Transverse colon (tissue), 3 donors: ENCODE measurements at regions not wholly inside any gene's neighbourhood (a gene's known extent, or its start where the extent isn't known, plus 50 kb on each side); places are given as distances from the start of the nearest gene placed in this dataset.

Experiments used
- POLR2A ChIP-seq: fragments of 450-650 bp; IDR thresholded peaks from one replicate; pipeline ENCODE4 v1.6.1; 2016; ENCODE audit warnings: antibody characterized with exemption, mild to moderate bottlenecking, moderate library complexity
- TF ChIP-seq, protein P1 (sequence below), 5 experiments: fragments of 200-600 bp in 3 of 5; fragments of 450-650 bp in 2 of 5; sonication (generic) in 3 of 5; IDR thresholded peaks; 1 replicate in 2 of 5; 2 replicates in 3 of 5; pipeline ENCODE4 v1.5.1; 2016 to 2017; ENCODE audit warnings: antibody characterized with exemption in 5 of 5, inconsistent platforms in 3 of 5, mild to moderate bottlenecking in 2 of 5, moderate library complexity in 1 of 5

- TF ChIP-seq, protein P1, sequence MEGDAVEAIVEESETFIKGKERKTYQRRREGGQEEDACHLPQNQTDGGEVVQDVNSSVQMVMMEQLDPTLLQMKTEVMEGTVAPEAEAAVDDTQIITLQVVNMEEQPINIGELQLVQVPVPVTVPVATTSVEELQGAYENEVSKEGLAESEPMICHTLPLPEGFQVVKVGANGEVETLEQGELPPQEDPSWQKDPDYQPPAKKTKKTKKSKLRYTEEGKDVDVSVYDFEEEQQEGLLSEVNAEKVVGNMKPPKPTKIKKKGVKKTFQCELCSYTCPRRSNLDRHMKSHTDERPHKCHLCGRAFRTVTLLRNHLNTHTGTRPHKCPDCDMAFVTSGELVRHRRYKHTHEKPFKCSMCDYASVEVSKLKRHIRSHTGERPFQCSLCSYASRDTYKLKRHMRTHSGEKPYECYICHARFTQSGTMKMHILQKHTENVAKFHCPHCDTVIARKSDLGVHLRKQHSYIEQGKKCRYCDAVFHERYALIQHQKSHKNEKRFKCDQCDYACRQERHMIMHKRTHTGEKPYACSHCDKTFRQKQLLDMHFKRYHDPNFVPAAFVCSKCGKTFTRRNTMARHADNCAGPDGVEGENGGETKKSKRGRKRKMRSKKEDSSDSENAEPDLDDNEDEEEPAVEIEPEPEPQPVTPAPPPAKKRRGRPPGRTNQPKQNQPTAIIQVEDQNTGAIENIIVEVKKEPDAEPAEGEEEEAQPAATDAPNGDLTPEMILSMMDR (IDR thresholded peaks at IDR 0.05), result no peak
- no peak for TF ChIP-seq POLR2A
Measured at GRCh38 chr1:221335161-221336101, 406.5 kb downstream of the DUSP10 start.
